ENCODE measurements at regions not wholly inside any gene's neighbourhood (a gene's known extent, or its start where the extent isn't known, plus 50 kb on each side); places are given as distances from the start of the nearest gene placed in this dataset.
"Not testable (repeated sequence)": the region's sequence is repeated elsewhere in the genome, so short reads cannot be mapped to it uniquely, and the experiment has no call there.

GRCh38 chr7:152594801-152595200, 81.1 kb downstream of the XRCC2 start:
- no peak for FAIRE-seq

GRCh38 chr7:152591976-152592375, 84.0 kb downstream of the XRCC2 start:
- FAIRE-seq, result no peak

GRCh38 chr7:152590481-152590880, 85.5 kb downstream of the XRCC2 start:
- FAIRE-seq, result no peak

- FAIRE-seq, result not testable (repeated sequence)
Observed at GRCh38 chr7:152589821-152590220, 86.1 kb downstream of the XRCC2 start.

- FAIRE-seq, result no peak
Observed at GRCh38 chr7:152588350-152588749, 87.6 kb downstream of the XRCC2 start.

- FAIRE-seq, result no peak
Observed at GRCh38 chr7:152587366-152587765, 88.6 kb downstream of the XRCC2 start.

- FAIRE-seq, result no peak
Observed at GRCh38 chr7:152583006-152583405, 92.9 kb downstream of the XRCC2 start.

- FAIRE-seq, result no peak
Observed at GRCh38 chr7:152579070-152579469, 96.9 kb downstream of the XRCC2 start.

- no peak for FAIRE-seq
Observed at GRCh38 chr7:152577339-152577738, 98.6 kb downstream of the XRCC2 start.

GRCh38 chr7:152574892-152575548, 100.9 kb downstream of the XRCC2 start:
- FAIRE-seq, result no peak

GRCh38 chr7:152573186-152573585, 102.8 kb downstream of the XRCC2 start:
- FAIRE-seq, result not testable (repeated sequence)

GRCh38 chr7:152572101-152572500, 103.8 kb downstream of the XRCC2 start:
- no peak for FAIRE-seq

GRCh38 chr7:152571068-152571467, 104.9 kb downstream of the XRCC2 start:
- no peak for FAIRE-seq

GRCh38 chr7:152568972-152569371, 107.0 kb downstream of the XRCC2 start:
- FAIRE-seq, result no peak

- FAIRE-seq, result no peak
Observed at GRCh38 chr7:152565731-152566130, 110.2 kb downstream of the XRCC2 start.

- FAIRE-seq, result no peak
Observed at GRCh38 chr7:152564656-152565250, 111.2 kb downstream of the XRCC2 start.

- no peak for FAIRE-seq
Observed at GRCh38 chr7:152556013-152556755, 119.8 kb downstream of the XRCC2 start.

- no peak for FAIRE-seq
Observed at GRCh38 chr7:152553671-152554317, 118.0 kb upstream of the KMT2C start.

GRCh38 chr7:152551304-152552036, 115.7 kb upstream of the KMT2C start:
- FAIRE-seq, result no peak

- no peak for FAIRE-seq
Observed at GRCh38 chr7:152544971-152545619, 109.3 kb upstream of the KMT2C start.

- FAIRE-seq, result no peak
Observed at GRCh38 chr7:152544481-152544927, 108.7 kb upstream of the KMT2C start.

GRCh38 chr7:152543799-152544198, 108.0 kb upstream of the KMT2C start:
- no peak for FAIRE-seq

Measured in A204.1 (cell line).